SU-DHL-6 (cell line): ENCODE measurements at regions not wholly inside any gene's neighbourhood (a gene's known extent, or its start where the extent isn't known, plus 50 kb on each side); places are given as distances from the start of the nearest gene placed in this dataset.

Experiments
- H2AFZ ChIP-seq: fragments of 200-600 bp; sonication (generic); 2 replicates; pipeline ENCODE4 v1.6.1; 2014; ENCODE audit warnings: low read depth, mild to moderate bottlenecking, moderate library complexity, mixed read lengths, antibody characterized with exemption, low read length; ENCODE audit not compliant: severe bottlenecking
- H3F3A ChIP-seq: fragments of 200-600 bp; shearing (Covaris generic); 2 replicates; pipeline ENCODE4 v1.6.0; 2016; ENCODE audit warnings: antibody characterized with exemption, mild to moderate bottlenecking; ENCODE audit not compliant: insufficient read depth
- H3K27ac ChIP-seq: fragments of 200-600 bp; sonication (generic); 2 replicates; pipeline ENCODE4 v1.5.1; 2016; ENCODE audit warnings: low read depth, mild to moderate bottlenecking, low read length, moderate library complexity, mixed read lengths
- H3K27me3 ChIP-seq: fragments of 200-600 bp; sonication (generic), shearing (Covaris generic); 2 replicates; pipeline ENCODE4 v1.6.0; 2014; ENCODE audit warnings: mild to moderate bottlenecking, low read length
- H3K36me3 ChIP-seq: fragments of 200-600 bp; sonication (generic); 2 replicates; pipeline ENCODE4 v1.6.1; 2014; ENCODE audit warnings: mild to moderate bottlenecking, low read length, mixed read lengths
- H3K4me2 ChIP-seq: fragments of 300-600, 200-600 bp; shearing (Covaris generic), sonication (generic); 2 replicates; pipeline ENCODE4 v1.6.0; 2014; ENCODE audit warnings: low read length, low read depth, mild to moderate bottlenecking; ENCODE audit not compliant: poor library complexity, severe bottlenecking
- H3K4me3 ChIP-seq: fragments of 200-600 bp; sonication (generic); 2 replicates; pipeline ENCODE4 v1.5.1; 2014; ENCODE audit warnings: antibody characterized with exemption, low read length, mild to moderate bottlenecking, mixed read lengths; ENCODE audit not compliant: insufficient read depth, poor library complexity, severe bottlenecking
- H3K79me2 ChIP-seq: fragments of 200-600 bp; sonication (generic); 2 replicates; pipeline ENCODE4 v1.6.1; 2014; ENCODE audit warnings: mild to moderate bottlenecking, low read length, moderate library complexity; ENCODE audit not compliant: insufficient read depth
- H3K9ac ChIP-seq: fragments of 200-600 bp; sonication (generic); 2 replicates; pipeline ENCODE4 v1.7.0; 2014; ENCODE audit warnings: mild to moderate bottlenecking, low read length
- H3K9me2 ChIP-seq: fragments of 200-600 bp; sonication (generic); replicated peaks from 2 replicates; pipeline ENCODE4 v1.6.1; 2014; ENCODE audit warnings: low read length; ENCODE audit not compliant: insufficient read depth
- H3K9me3 ChIP-seq: fragments of 200-600 bp; sonication (generic); 2 replicates; pipeline ENCODE4 v1.6.1; 2014; ENCODE audit warnings: low read length, mixed read lengths; ENCODE audit not compliant: insufficient read depth
- H4K20me1 ChIP-seq: fragments of 200-600 bp; sonication (generic); 2 replicates; pipeline ENCODE4 v1.6.1; 2014; ENCODE audit warnings: low read depth, mild to moderate bottlenecking, antibody characterized with exemption, low read length, moderate library complexity, mixed read lengths
- EZH2phosphoT487 ChIP-seq: fragments of 200-600 bp; sonication (generic), shearing (Covaris generic); conservative IDR thresholded peaks from 2 replicates; pipeline ENCODE4 v1.6.1; 2018; ENCODE audit warnings: mild to moderate bottlenecking, antibody characterized with exemption, low read length, moderate library complexity, mixed read lengths
- TF ChIP-seq, protein P1 (sequence below): fragments of 200-600 bp; sonication (generic); IDR thresholded peaks from one replicate; pipeline ENCODE4 v1.5.1; 2017; ENCODE audit warnings: antibody characterized with exemption, mild to moderate bottlenecking, low read length, moderate library complexity; ENCODE audit not compliant: insufficient read depth, poor library complexity, severe bottlenecking

DNA sequence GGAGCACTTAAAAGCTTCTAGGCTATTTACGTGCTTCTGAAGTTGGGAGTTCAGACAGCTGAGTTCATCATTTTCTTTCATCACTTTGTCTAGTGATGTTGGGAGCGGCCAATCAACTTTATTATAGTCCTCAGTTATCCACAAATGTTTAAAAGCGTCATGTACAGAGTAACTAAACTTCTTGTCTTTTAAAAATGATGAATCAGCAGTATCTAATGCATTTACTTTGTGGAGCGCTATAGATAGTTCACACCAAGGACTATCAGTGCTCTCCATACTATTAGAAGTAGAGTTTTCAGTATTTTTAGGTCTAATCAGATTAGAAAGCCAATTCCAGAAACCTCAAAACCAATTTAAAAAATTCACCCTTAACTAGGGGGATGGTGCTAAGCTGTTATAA is 778.7 kb upstream of the PRMT6 start:
- no peaks in the 10 kb centered on the region for H3K79me2 ChIP-seq
- no peaks in the 10 kb centered on the region for H3K9me2 ChIP-seq
- H3K4me2 ChIP-seq: no peak overlapping the region
- TF ChIP-seq, protein P1, sequence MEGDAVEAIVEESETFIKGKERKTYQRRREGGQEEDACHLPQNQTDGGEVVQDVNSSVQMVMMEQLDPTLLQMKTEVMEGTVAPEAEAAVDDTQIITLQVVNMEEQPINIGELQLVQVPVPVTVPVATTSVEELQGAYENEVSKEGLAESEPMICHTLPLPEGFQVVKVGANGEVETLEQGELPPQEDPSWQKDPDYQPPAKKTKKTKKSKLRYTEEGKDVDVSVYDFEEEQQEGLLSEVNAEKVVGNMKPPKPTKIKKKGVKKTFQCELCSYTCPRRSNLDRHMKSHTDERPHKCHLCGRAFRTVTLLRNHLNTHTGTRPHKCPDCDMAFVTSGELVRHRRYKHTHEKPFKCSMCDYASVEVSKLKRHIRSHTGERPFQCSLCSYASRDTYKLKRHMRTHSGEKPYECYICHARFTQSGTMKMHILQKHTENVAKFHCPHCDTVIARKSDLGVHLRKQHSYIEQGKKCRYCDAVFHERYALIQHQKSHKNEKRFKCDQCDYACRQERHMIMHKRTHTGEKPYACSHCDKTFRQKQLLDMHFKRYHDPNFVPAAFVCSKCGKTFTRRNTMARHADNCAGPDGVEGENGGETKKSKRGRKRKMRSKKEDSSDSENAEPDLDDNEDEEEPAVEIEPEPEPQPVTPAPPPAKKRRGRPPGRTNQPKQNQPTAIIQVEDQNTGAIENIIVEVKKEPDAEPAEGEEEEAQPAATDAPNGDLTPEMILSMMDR: no peak
- no peak for TF ChIP-seq EZH2phosphoT487
- H3K9me3 ChIP-seq: no peaks in the 10 kb centered on the region
- no peaks in the 10 kb centered on the region for H3K27me3 ChIP-seq
- H3K4me3 ChIP-seq: no peak overlapping the region
- no peaks in the 10 kb centered on the region for H4K20me1 ChIP-seq
- no peak overlapping the region for H3K9ac ChIP-seq
- H3F3A ChIP-seq: no peaks in the 10 kb centered on the region
- H2AFZ ChIP-seq: peak overlapping the region; percentile 23
- H3K36me3 ChIP-seq: no peaks in the 10 kb centered on the region
- no peak overlapping the region for H3K27ac ChIP-seq

DNA sequence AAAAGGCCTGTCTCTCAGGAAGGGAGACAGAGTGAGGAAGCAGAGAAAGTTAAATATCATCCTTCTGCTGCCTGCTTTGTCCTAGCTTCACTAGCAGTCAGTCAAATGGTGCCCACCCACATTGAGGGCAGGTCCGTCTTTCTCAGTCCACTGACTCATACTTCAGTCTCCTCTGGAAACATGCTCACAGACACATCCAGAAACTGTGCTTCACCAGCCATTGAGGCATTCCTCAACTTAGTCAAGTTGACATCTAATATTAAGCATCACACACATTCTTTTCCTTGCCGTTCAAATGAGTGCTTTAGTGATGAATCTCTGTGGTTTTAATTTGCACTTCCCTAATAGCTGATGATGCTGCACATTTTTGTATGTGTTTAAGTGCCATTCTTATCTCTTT is 777.8 kb upstream of the PRMT6 start:
- H4K20me1 ChIP-seq: no peaks in the 10 kb centered on the region
- H3K4me3 ChIP-seq: no peak overlapping the region
- TF ChIP-seq, protein P1: no peak
- TF ChIP-seq EZH2phosphoT487: no peak
- no peaks in the 10 kb centered on the region for H3K9me2 ChIP-seq
- H3K79me2 ChIP-seq: no peaks in the 10 kb centered on the region
- no peaks in the 10 kb centered on the region for H3K36me3 ChIP-seq
- H3K9ac ChIP-seq: no peak overlapping the region
- no peaks in the 10 kb centered on the region for H3K27me3 ChIP-seq
- H3F3A ChIP-seq: no peaks in the 10 kb centered on the region
- H2AFZ ChIP-seq: peak overlapping the region; percentile 14
- H3K27ac ChIP-seq: no peak overlapping the region
- H3K9me3 ChIP-seq: no peaks in the 10 kb centered on the region
- no peak overlapping the region for H3K4me2 ChIP-seq

DNA sequence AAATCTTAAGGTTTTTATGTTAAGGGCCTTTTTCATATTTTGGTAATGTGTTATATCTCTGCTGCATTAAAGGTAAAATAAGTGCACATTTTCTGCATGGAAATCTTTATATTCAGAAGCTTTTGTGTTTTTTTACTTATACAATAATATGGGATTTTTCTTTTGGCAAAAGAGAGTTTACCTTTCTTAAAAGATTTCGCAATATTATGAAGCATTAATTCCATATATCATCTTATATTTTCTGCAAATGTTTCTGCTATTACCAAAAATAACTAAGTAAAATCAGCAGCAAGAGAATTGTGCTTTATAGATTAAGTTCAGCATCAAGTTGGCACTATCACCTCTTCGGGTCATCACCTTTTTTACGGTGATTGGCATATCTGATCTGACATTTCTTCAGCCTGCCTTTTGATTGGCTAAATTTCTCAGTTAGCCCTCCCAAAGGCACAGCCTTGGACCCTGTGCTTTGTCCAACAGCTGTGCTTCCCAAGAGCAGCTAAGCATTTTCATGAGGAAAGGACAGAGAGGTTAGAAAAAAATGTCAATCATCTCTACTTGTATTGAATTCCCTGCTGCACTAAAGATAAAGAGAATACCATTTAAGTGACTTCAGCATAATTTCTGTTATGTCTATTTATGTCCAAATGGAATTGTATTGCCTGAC is 767.1 kb upstream of the PRMT6 start:
- H3K27ac ChIP-seq: no peak overlapping the region
- TF ChIP-seq EZH2phosphoT487: no peak
- TF ChIP-seq, protein P1: no peak
- H3K36me3 ChIP-seq: no peaks in the 10 kb centered on the region
- H3K9me3 ChIP-seq: no peaks in the 10 kb centered on the region
- H3K79me2 ChIP-seq: no peaks in the 10 kb centered on the region
- no peak overlapping the region for H2AFZ ChIP-seq
- H4K20me1 ChIP-seq: no peaks in the 10 kb centered on the region
- no peak overlapping the region for H3K4me3 ChIP-seq
- H3K27me3 ChIP-seq: no peaks in the 10 kb centered on the region
- no peak overlapping the region for H3K9ac ChIP-seq
- H3K9me2 ChIP-seq: no peaks in the 10 kb centered on the region
- H3F3A ChIP-seq: no peaks in the 10 kb centered on the region
- no peak overlapping the region for H3K4me2 ChIP-seq
